ENCODE measurements at regions not wholly inside any gene's neighbourhood (a gene's known extent, or its start where the extent isn't known, plus 50 kb on each side); places are given as distances from the start of the nearest gene placed in this dataset.
"Not testable (repeated sequence)": the region's sequence is repeated elsewhere in the genome, so short reads cannot be mapped to it uniquely, and the experiment has no call there.

GRCh38 chr17:69677130-69677529, 262.6 kb downstream of the MAP2K6 start:
- no peak for FAIRE-seq

DNA sequence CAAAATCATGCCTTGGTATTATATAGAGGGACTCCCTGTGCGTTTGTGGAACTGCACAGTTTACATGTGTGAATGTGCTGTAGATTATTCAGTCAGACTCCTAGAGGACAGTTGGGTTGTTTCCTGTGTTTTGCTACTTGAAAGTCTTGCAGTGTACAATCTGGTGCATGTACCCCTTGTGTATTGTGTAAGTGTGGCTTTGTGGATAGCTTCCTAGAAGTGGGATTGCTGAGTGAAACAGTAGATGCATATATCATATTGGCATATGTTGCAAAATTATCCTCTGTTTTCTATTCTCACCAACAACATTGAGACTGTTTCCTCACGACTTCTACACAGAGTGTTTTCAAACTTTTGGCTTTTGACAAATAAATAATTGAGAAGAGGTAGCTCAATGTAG, 263.7 kb downstream of the MAP2K6 start:
- FAIRE-seq, result no peak

GRCh38 chr17:69679829-69680228, 265.3 kb downstream of the MAP2K6 start:
- no peak for FAIRE-seq

GRCh38 chr17:69684251-69684650, 269.8 kb downstream of the MAP2K6 start:
- no peak for FAIRE-seq

GRCh38 chr17:69685150-69685549, 270.7 kb downstream of the MAP2K6 start:
- FAIRE-seq, result not testable (repeated sequence)

GRCh38 chr17:69690531-69690930, 276.0 kb downstream of the MAP2K6 start:
- FAIRE-seq, result no peak

GRCh38 chr17:69692171-69692570, 277.7 kb downstream of the MAP2K6 start:
- FAIRE-seq, result no peak

DNA sequence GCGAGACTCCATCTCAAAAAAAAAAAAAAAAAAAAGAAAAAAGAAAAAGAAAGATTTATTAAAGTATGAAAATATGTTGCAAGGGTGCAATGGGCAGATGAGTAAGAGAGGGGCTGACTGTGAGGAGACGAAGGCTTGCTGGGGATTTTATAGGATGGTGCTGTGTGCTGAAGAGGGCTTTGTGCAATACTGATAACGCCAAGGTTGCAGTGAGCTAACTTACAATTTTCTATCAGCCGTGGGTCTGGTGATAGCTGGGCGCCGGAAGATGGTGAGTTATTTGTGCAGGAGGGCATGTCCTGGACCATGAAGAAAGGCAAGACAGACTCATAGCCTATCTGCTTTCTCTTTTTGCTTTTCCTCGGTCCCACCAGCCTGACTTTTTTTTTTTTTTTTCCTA, 281.1 kb downstream of the MAP2K6 start:
- FAIRE-seq, result no peak

DNA sequence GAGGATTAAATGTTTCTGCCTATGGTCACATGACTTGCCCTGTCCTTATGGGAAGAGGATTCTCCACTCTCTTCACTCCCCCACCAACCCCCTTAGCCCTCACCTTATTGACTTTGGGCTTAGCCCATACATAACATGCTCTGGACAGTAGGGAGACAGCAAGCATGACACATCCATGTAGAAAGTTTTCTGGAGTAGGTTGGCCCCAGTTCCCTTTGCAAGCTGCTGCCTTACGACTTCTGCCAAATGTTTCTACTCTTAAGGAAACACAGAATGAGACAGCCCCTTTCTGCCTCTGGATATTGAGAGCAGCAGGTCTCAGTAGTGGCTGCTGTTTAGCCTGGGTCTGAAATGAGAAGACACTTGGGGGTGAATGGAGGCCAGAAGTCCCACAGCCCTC, 282.2 kb downstream of the MAP2K6 start:
- FAIRE-seq, result no peak

- FAIRE-seq, result not testable (repeated sequence)
These were observed 283.9 kb downstream of the MAP2K6 start for GRCh38 chr17:69698352-69698751.

DNA sequence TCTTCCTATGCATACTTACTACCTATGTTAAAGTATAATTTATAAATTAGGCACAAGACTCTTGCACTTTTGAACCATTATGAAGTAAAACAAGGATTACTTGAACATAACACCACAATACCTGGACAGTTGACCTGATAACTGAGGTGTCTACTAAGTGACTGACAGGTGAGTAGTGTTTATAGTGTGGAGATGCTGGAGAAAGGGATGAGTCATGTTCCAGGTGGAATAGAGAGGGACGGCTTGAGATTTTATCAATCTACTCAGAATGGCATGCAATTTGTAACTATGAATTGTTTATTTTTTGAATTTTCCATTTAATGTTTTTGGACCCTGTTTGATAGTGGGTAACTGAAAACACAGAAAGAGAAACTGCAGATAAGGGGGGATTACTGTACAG, 287.6 kb downstream of the MAP2K6 start:
- no peak for FAIRE-seq

DNA sequence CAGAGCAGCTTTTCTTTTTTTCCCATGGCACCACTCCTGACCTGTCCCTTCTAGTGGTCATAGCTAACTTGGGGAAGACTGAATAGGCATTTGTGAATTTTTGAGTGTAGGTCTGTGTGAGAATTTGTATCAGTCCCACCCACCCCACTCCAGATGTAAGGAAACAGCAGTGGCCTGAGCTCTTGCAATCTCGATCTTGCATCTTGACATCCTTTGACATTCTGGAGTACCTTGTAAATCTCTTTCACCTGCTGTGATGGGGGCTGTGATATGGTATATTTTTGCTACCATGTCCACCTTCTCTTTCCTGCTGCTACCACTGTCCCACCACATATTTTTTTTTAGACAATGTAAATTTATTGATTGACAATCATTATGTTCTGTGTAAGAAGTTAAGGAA, 289.3 kb downstream of the MAP2K6 start:
- FAIRE-seq, result no peak

- no peak for FAIRE-seq
These were observed 290.4 kb downstream of the MAP2K6 start for GRCh38 chr17:69704935-69705334.

DNA sequence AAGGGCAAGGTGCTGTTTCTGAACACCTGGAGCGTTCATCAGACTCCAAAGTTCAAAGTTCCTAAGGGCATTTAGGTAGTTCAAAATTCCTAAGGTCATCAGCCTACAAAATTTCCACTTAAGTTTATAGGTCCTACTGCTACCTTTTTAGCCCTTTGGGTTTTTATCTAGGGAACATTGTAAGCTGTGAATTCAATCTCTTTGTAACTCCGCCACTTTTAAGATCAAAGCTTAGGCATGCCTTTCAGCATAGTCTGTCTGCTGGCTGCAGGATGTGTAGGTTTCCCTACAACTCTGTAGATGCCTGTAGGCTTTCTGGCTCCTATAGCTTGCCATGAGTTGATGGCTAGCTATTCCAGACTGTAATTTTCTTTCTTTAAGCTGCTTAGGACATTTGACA, 291.6 kb downstream of the MAP2K6 start:
- FAIRE-seq, result no peak

- no peak for FAIRE-seq
These were observed 294.9 kb downstream of the MAP2K6 start for GRCh38 chr17:69709441-69709840.

DNA sequence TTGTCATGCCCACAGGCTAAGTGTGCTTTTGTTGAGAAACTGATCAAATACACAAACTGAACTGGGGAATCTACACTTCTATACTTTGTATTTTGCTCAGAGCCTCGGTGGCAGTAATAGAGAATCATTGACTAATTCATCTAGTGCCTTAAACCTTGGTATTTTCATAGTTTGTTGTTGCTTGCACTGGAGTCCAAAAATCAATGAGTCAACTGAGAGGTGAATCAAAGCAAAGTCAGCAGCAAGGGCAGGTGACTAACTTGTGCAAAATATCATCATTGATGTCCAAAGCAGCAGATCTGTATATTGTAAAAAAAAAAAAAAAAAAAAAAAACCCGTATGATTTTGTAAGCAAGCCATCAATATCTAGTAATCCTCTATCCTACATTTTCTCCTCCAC, 296.4 kb downstream of the MAP2K6 start:
- FAIRE-seq, result no peak

GRCh38 chr17:69711541-69711940, 297.0 kb downstream of the MAP2K6 start:
- no peak for FAIRE-seq

DNA sequence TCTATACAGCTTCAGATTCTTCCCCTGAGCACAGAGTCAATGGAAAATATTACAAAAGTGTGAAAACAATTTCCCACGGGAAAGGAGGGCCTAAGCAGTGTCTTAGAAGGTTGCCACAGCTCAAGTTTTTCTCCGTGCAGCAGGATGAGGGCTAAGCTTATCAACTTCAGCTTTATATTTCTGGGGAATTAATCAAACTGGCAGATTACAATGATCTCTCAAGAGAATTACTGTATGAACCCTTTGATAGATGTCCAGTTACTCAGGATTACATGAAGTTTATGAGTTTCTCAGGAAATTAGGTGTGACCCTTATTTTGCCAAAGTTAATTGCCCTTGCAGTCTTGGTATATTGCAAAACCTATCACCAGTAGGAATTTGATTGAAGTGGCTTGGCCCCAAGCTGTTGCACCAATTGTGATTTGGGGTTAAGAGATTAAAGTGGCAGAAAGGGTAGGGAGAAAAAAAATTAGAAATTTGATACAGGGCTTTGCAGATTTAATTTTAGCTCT, 298.4 kb downstream of the MAP2K6 start:
- FAIRE-seq, result no peak

DNA sequence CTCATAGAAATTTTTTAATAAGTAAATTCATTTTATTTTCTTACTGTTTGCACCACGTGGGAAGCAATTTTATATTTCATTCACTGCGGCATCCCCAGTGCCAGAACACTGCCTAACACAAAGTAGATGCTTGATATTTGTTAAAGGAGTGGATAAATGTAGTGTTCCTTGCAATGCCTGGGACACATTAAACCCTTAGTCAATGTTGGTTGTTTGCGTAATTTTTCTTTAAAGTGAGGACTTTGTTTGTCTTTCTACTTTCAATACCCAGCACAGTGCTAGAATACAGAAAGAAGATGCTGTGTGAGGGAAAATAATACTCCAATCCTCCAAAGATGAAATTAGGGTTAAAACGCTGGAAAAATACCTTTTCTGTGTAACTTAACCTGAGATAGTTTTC, 299.3 kb downstream of the MAP2K6 start:
- no peak for FAIRE-seq

DNA sequence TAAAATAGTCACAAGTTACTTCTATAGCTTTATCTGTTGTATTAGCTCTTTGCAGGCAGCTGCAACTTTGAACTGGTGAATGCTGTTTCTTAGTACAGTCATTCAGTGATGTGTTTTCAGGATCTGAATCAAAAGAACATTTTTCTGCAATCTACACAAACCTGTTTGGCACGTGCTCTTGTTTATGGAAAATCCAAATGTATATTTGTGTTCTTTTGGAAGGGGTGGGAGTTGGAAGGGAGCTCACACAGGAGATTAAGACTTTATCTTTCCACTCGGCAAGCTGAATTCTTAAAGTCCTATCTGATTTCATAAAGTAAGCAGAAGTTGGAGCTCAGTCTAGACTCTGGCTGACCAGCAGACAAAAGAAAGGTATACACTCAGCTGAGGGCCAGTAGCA, 300.2 kb downstream of the MAP2K6 start:
- no peak for FAIRE-seq

DNA sequence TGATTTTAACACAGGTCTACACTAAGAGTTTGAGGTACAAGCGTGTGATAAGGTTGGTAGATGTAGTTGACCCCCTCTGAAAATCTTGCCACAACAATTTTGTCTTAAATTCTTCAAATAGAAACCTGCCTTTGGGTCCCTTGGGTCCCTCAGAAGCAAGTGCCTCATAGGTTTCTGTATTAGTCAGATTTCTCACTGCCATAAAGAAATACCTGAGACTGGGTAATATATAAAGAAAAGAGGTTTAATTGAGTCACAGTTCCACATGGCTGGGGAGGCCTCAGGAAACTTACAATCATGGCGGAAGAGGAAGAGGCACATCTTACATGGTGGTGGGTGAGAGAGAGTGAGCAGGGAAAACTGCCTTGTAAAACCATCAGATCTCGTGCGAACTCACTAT, 301.2 kb downstream of the MAP2K6 start:
- FAIRE-seq, result no peak

GRCh38 chr17:69716556-69716955, 302.1 kb downstream of the MAP2K6 start:
- no peak for FAIRE-seq

DNA sequence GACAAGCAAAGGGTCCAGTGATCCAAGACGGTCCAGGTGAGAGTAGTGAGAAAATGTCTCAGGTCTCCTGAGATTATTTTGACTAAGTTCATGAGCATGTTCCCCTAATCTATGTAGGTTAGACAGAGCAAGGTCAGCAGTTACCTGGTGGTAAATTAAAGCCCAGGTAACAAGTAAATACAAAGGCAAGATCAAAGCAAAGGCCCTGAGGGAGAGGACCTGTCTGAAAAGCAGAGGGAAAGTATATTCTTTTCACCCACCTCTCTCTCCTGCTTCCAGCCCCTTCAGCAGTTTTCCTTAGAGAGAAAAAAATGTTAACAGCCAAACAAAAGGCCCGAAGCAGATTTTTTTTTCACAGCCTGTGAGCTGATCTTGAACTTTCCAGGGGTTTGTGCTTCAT, 302.7 kb downstream of the MAP2K6 start:
- no peak for FAIRE-seq

DNA sequence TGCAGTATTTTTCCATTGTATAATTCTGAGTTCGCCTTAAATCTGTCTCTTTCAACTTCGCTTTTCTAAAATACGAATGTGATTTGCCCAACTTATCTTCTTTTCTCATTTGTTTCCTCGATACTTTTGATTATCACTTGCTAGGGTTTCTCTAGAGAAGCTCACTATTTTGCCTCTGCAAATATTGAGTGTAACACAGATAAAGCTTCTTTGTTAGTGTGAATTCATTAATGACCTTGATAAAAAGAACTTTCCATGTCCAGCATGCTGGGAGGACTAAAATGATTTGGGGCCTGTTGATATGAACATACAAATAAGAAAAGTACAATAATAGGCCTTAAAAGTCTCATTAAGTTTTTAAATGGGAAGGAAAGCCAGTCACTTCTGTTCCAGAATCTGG, 303.3 kb downstream of the MAP2K6 start:
- FAIRE-seq, result no peak

- FAIRE-seq, result no peak
These were observed 305.1 kb downstream of the MAP2K6 start for GRCh38 chr17:69719474-69720048.

DNA sequence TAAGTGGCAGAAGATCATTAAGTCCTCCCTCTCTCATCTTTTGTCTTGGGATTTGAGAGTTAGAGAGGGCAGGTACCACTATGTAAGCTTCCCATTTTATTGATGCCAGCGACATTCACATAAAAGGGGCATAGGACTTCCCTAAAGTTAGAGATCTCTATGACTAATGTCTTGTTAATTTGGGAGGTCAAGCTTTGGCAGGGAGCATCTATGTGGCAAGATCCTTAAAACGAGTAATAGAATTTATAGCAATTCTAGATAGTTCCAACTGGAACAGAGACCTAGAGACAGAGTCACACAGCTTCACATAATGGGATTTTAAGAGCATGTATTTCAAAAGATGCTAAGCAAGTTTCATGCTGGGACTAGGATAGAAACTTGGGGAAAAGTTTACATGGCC, 308.0 kb downstream of the MAP2K6 start:
- no peak for FAIRE-seq

Measured in A204.1 (cell line).